HuH-7.5 (cell line): ENCODE measurements at regions not wholly inside any gene's neighbourhood (a gene's known extent, or its start where the extent isn't known, plus 50 kb on each side); places are given as distances from the start of the nearest gene placed in this dataset.
"Not testable (repeated sequence)": the region's sequence is repeated elsewhere in the genome, so short reads cannot be mapped to it uniquely, and the experiment has no call there.

Experiments used
- DNase-seq: peaks from one replicate; pipeline ENCODE4 v3.0.0; 2011; ENCODE audit warnings: low spot score

DNA sequence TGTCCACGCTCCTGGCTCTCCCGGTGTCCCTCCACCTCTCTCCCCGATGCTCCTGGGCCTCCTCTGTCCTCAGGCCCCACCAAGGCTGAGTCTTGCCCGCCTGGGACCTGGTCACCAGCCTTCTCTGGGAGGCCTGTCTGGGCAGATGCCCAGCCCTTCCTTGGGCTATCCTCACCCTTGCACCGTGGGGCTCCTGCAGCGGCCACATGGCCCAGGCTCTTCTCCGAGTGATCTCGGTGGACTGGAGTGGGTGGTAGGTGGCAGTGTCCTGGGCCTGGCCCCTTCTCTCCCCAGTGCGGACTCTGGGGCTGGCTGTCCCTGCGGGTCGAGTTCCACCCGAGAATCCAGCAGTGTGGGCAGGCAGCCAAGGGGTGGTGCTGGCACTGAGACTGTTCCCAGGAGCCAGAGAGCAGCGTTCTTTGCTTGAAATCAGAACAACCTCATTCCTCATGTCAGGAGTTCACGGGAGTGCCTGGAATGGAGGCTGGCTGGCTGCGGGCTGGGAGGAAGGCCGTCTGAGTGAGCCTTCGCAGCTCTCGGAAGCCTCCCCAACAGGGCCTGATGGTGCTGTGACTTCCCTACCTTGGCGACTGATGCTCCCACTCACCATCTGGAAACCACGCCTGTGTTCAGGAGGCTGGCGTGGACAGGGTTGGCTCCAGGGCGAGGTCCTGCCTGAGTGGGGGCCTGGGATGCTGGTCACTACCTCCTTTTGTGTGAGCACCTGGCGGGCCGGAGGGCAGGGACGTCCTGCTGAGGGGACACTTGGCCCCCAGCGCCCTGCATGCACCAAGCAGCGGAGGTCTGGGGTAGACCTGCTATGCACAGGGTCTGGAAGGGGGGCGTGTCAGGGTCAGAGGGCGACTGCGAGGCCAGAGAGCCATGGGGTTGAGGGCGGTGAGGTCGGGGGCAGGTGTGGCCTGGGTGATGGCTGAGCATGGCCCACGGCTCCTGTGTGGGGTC is 113.9 kb downstream of the TMEM121 start:
- DNase-seq: not testable (repeated sequence)

DNA sequence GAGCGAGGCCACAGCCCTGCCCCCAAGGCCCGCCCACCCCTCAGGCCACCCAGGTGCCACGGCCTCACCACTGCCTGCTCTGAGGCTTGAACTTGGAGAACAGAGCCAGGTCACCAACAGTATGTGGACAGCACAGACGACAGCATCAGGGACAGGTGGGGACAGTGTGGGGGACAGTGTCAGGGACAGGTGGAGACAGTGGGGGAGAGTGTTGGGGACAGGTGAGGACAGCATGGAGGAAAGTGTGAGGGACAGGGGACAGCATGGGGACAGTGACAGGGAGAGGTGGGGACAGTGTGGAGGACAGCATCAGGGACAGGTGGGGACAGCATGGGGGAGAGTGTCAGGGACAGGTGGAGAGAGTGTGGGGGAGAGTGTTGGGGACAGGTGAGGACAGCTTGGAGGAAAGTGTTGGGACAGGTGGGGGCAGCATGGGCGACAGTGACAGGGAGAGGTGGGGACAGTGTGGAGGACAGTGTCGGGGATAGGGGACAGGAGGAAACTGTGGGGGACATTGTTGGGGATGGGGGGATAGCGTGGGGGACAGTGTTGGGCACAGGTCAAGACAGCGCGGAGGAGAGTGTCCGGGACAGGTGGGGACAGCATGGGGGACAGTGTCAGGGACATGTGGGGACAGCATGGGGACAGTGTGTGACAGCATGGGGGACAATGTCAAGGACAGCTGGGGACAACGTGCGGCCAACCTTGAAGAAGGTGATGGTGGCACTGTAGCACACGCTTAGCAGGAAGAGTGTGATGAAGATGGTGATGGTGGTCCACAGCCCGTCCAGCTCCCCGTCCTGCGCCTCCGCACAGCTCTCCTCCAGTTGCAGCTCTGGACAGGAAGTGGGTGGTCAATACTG is 114.9 kb downstream of the TMEM121 start:
- DNase-seq: no peak

DNA sequence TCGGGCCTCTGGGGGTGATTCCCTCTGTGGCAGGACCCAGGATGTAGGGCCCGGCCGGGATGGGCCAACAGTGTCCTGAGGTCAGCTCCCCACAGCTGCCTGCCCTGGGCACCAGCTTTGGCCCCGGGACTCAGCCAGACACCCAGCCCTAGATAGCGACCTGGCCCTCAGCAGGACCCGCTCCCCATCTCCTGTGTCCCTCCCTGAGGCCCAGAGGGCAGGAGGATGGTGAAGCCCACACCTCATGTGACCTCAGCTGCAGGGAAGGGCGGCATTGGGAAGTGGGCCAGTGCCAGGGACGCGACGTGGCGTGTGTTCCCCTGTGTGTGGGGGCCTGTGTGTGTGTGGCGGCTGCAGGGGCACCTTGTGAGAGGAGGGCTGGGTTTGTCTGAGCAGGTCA is 115.6 kb downstream of the TMEM121 start:
- not testable (repeated sequence) for DNase-seq

DNA sequence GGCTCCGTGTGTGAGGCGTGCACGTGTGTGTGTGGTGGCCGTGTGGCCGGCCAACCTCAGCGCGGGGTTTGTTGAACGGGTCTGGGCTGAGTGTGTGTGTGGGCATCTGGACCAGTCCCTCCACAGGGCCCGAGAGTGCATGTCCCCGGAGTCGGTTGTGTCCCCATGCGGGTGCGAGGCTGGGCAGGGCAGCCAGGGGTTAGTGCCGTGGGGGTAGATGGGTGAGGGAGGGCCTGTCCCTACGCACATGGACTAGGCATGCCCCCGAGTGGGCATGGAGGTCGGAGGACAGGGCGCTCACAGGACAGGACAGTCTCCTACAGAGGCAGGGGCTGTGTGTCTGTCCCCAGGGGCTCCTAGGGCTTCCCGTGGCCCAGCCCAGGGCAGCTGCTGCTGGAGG is 116.1 kb downstream of the TMEM121 start:
- not testable (repeated sequence) for DNase-seq

DNA sequence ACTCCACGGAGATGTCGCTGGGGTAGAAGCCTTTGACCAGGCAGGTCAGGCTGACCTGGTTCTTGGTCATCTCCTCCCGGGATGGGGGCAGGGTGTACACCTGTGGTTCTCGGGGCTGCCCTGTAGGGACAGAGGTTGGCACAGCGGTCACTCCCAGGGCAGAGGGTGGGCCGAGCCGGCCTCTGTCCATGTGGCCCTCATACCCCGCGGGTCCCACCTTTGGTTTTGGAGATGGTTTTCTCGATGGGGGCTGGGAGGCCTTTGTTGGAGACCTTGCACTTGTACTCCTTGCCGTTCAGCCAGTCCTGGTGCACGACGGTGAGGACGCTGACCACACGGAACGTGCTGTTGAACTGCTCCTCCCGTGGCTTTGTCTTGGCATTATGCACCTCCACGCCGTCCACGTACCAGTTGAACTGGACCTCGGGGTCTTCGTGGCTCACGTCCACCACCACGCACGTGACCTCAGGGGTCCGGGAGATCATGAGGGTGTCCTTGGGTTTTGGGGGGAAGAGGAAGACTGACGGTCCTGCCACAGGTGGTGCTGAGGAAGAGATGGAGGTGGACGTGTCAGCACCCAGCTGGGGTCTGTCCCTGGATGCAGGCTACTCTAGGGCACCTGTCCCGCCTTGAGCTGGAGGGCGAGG is 117.1 kb downstream of the TMEM121 start:
- DNase-seq: not testable (repeated sequence)

DNA sequence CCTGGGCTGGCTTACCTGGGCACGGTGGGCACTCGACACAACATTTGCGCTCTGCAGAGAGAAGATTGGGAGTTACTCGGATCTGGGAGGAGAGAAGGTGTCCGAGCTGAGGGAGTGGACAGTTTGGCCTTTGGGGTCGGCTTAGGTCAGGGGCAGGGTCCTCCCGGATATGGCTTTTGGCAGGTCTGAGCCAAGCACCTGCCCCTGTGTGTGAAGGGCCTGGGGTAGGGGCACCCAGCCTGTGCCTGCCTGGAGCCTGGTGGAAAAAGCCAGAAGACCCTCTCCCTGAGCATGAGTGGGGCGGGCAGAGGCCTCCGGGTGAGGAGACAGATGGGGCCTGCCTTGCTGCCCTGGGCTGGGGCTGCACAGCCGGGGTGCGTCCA is 117.7 kb downstream of the TMEM121 start:
- DNase-seq: not testable (repeated sequence)

DNA sequence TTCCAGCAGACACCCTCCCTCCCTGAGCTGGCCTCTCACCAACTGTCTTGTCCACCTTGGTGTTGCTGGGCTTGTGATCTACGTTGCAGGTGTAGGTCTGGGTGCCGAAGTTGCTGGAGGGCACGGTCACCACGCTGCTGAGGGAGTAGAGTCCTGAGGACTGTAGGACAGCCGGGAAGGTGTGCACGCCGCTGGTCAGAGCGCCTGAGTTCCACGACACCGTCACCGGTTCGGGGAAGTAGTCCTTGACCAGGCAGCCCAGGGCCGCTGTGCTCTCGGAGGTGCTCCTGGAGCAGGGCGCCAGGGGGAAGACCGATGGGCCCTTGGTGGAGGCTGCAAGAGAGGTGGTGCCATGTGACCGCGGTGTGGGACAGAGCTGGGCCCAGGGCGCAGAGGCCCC is 118.1 kb downstream of the TMEM121 start:
- not testable (repeated sequence) for DNase-seq

DNA sequence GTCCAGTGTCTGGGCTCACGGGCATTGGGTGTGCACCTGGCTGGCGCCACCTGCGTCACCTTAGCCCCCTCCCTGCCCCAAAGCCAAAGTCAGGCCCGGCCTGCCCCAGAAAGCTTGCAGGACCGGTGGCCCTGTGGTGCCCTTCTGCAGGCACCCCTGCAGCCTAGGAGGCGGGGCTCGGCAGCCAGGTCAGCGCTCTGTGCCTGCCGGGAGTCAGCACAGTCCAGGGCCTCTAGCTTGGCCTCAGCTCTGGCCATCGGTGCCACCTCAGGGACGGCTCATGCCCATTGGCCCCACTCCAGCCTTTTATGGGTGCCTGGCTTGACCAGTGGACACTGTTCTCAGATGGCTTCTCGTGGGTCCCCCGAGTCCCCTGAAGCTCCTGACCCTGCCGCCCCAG is 118.5 kb downstream of the TMEM121 start:
- not testable (repeated sequence) for DNase-seq

DNA sequence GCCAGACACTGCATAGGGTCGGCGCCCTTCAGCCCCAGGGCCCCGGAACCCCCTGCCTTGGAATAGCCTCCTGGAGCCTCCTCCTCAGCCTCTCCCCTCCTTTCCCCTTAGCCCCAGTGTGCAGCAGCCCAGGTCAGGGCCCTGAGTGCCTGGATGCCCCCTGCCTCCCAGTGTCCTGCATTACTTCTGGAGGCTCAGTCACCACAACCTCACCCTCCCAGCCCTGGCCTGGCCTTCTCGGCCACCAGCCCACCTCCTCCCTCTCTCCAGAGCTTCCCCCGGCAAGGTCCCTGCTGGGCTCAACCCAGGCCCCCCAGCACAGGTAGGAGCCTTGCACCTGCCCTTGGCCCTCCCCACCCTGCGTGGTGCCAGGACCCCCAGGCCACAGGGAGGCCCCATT is 119.0 kb downstream of the TMEM121 start:
- not testable (repeated sequence) for DNase-seq

DNA sequence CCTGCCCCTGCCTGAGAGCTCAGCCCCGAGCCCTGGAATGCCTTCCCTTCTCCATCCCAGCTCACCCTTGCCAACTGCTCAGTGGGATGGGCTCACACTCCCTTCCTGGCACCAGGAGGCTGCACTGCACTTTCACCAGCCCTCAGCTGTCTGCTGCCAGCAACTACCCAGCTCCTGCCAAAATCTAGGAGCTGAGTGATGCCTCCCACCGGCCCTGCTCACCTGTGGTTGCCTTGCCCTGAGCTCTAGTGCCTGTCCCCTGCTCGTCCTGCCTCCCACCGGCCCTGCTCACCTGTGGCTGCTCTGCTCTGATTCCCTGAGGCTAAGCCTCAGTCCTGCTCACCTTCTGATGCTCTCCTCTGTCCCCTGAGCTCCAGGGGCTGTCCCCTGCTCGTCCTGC is 119.8 kb downstream of the TMEM121 start:
- no peak for DNase-seq

DNA sequence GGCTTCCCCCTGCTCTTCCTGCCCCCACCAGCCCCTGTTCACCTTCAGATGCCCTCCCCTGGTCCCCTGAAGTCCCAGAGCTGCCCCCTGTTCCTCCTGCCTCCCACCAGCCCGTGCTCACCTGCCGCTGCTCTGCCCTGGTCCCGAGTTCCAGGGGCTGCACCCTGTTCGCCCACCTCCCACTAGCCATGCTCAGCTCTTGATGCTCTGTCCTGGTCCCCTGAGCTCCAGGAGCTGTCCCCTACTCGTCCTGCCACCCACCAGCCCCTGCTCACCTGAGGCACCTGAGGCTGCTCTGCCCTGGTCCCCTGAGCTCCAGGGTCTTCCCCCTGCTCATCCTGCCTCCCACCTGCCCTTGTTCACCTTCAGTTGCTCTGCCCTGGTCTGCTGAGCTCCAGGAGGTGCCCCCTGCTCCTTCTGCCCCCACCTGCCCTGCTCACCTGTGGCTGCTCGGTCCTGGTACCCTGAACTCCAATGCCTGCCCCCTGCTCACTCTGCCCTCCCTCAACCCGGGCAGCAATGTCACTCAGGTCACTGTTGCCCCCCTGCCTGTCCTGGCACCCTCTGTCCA is 120.4 kb downstream of the TMEM121 start:
- not testable (repeated sequence) for DNase-seq

DNA sequence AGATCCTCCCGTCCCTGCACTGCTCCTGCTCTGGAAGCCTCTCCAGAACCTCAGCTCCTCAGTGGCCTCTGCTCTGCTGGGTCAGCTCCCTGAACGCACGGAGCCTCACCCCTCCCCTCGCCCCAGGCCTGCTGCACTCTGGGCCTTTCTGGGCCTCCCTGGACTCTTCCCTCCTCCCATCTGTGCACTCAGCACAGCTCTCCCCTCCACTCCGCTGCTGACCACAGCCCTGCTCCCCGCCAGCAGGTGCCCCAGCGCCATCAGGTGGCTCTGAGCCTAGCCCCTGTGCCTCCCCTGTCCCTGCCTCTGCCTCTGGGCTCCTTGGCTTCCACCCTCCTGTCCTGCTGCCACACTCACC is 121.0 kb downstream of the TMEM121 start:
- DNase-seq: not testable (repeated sequence)

DNA sequence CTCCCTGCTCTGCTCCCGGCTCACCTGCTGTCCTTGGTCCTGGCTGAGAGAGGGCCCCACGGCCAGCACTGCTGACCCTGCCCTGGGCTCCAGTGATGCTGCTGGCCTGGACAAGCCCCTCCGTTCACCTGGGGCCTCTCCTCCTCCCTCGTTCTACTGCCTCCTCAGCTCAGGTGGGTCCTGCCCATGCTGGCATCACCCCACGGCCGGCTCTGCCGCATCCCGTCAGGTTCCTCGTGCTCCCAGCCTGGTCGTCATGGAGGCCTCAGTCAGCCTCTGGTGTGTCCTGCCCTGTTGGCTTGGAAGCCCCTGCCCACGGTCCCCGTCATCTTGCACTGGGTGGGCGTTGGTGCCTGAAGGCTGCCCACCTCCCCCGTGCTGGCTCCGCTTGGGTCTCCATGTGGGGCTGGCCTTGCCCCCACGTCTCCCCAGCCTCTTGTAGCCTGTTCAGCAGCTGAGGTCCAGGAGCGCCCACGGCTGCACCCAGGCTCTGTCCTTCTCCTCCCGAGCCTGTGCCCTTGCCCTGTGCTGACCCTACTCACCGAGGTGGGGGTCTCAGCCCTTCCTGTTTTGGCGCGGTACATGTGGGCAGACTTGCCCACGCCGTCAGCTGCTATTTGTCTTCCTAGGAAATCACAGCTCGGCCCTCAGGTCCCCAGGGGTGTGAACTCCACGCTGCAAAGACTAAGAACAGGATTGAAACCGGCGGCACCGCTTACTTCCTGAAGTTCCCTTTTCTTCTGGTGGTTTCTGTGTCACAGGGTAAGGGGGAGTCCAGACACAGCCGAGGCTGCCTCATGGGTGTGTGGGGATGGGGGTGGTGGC is 121.6 kb downstream of the TMEM121 start:
- DNase-seq: no peak

DNA sequence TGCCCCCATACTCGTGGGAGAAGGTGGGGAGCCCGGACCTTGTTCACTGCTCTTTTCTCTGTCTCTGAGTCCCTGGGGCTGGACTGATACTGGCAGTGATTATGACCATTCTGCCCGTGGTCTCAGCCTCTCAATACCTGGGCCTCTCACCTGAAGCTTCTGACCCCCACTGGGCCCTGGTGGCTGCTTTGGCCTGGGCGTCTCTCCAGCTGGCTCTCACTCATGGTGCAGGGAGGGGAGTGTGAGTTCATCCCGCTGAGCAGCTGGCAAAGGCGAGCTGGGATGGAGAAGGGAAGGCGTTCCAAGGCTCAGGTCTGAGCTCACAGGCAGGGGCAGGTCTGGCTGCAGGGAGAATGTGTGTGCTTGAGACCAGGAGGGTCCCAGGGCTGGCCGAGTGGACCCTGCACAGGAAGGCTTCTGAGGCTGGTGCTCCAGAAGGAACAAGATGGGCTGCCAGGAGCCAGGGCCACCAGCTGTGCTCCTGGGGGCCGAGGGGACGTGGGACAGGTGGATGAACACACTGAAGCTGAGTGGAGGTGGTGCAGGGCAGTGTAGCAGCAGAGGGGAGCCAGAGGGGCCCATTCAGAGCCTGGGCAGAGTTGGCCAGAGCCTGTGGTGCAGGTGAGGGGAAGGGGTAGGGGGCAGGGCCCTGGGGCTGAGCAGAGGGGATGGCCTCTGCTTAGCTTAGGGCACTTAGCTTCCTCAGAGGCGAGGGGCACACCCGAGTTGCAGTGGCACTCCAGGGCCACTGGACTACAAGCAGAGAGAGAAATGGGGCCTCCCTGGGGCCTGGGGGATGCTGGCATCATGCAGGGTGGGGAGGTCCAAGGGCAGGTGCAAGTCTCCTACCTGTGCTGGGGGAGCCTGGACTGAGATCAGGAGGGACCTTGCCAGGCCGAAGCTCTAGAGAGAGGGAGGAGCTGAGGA is 122.5 kb downstream of the TMEM121 start:
- not testable (repeated sequence) for DNase-seq

DNA sequence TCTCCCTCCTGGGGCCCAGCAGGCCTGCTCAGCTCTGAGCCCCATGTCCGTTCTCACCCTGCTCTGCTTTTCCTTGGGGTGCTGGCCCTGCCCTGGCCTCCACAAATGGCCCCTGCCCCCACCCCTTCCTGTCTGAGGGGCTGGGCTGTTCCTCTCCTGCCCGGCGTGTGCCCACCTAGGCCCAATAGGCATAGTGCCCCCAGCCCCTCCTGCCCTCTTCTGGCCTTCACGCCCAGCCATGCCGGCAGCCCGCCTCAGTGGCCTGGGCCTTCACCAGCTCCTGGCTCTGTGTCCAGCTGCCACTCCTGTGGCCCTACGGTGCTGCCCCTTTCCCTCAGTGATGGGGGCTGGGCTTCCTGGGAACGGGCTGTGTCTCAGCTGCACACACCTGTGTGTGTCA is 125.9 kb downstream of the TMEM121 start:
- not testable (repeated sequence) for DNase-seq

DNA sequence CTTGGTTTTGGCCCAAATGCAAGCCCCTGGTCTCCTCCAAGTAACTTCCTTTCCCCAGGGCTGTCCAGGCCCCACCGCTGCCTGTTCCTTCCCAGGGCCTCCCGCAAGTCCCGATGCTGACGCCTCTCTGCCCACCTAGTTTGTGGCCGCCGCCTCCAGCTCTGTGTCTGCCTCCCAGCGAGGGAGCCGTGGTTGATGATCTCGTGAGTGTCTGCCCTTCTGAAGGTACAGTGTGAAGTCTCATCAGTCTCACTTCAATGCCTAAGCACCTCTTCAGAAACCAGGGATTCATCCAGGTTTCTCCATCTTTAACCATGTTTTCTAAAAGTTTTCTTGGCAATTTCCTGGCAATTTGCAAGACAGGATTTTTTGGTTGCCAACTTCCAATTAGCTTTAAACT is 127.5 kb downstream of the TMEM121 start:
- DNase-seq: not testable (repeated sequence)

DNA sequence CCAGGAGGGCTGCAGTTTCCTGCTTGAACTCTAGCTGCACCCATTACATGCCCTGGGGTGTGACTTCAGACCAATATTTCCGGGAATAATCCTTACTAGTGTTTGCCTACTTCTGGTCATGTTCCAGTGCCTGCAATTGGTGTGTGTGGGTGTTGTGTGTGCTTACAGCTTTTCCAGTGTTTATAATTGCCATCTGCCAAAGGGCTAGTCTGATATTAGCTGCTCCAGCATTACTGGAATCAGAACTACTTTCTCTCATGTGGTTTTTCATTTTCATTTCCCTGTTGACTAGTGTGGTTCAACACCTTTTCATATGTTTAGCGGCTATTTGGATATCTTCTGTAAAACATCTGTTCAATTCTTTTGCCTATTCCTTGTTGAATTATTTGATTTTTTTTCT is 132.9 kb downstream of the TMEM121 start:
- DNase-seq: not testable (repeated sequence)

DNA sequence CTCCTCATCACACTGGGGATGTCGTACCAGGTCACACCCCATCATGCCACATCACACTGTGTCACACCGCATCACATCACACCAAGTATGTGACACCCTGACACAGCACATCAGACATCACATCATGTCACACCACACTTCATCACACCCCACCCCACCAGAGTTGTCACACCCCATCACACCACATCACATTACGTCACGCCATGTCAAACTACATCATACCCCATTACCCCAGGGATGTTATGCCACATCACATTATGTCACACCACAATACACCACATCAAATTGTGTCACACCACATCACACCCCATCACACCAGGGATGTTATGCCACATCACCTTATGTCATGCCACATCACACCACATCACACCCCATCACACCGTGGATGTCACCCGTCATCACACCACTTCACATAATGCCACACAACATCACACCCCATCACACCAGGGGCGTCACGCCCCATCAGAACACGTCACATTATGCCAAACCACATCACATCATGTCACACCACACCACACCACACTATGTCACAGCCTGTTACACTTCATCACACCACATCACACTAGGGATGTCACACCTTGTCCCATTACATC is 133.6 kb downstream of the TMEM121 start:
- DNase-seq: no peak

DNA sequence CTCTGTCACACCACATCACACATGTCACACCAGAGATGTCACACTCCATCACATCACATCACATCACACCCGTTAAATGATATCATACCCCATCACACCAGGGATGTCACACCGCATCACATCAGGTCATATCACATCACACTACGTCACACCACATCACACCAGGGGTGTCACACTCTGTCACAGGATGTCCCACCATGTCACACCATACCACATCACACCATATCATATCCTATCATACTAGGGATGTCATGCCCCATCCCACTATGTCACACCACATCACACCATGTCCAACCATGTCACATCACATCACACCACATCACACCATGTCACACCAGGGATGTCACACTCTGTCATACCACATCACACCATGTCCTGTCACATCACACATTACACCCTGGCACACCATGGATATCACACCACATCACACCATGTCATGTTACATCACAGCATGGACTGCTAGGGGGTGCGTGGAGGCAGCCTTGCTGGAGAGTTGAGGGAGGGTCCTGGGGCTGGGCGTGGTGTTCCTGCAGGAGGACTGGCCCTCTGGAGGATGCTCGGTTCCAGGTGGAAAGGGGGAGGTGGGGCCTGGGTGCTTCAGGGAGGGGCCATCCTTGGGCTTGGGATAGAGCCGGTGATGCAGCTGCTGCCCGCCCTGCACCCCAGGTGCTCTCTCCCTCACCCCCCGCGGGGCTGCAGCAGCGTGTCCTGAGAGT is 134.6 kb downstream of the TMEM121 start:
- no peak for DNase-seq
